ENCODE measurements at regions not wholly inside any gene's neighbourhood (a gene's known extent, or its start where the extent isn't known, plus 50 kb on each side); places are given as distances from the start of the nearest gene placed in this dataset.

DNA sequence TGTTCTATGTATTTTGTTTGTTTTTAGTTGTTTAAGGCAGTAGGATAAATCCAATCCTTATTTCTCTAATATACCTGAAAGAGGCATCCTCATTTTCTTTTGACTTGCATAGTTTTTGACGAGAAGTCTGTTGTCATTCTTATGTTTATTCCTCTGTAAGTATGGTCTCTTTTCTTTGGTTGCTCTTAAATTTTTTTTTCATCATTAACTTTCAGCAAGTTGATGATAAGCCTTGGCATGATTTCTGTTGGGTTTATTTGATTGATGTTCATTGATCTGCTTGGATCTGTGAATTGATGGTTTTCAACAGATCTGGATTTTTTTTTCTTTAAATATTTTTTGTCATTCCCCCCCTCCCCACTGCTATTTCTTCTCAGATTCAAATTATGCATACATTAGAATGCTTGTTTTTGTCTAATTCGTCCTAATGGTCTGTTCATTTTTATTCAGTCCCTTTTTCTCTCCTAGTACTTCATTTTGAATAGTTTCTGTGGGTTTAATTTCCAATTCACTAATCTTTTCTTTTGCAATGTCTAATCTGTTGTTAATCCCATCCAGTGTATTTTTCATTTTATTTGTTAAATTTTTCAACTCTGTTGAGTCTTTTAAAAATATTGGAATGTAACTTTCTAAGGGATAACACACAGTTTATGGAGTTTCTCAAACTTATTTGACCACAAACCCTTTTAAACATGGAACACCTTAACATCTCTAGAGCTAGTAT is 495.9 kb downstream of the CSNK1G3 start:
- TF ChIP-seq, protein P1, sequence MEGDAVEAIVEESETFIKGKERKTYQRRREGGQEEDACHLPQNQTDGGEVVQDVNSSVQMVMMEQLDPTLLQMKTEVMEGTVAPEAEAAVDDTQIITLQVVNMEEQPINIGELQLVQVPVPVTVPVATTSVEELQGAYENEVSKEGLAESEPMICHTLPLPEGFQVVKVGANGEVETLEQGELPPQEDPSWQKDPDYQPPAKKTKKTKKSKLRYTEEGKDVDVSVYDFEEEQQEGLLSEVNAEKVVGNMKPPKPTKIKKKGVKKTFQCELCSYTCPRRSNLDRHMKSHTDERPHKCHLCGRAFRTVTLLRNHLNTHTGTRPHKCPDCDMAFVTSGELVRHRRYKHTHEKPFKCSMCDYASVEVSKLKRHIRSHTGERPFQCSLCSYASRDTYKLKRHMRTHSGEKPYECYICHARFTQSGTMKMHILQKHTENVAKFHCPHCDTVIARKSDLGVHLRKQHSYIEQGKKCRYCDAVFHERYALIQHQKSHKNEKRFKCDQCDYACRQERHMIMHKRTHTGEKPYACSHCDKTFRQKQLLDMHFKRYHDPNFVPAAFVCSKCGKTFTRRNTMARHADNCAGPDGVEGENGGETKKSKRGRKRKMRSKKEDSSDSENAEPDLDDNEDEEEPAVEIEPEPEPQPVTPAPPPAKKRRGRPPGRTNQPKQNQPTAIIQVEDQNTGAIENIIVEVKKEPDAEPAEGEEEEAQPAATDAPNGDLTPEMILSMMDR (IDR thresholded peaks at IDR 0.05) = no peak
- TF ChIP-seq POLR2A (IDR thresholded peaks at IDR 0.05) = no peak
- no peak for TF ChIP-seq EP300 (IDR thresholded peaks at IDR 0.05)

Data from stomach (tissue), 4 donors.